Keratinocyte (primary cell): ENCODE measurements at regions not wholly inside any gene's neighbourhood (a gene's known extent, or its start where the extent isn't known, plus 50 kb on each side); places are given as distances from the start of the nearest gene placed in this dataset.

Experiments used
- DNase-seq: peaks from one replicate; pipeline ENCODE4 v3.0.0-alpha.2; 2011; ENCODE audit warnings: low read depth, missing footprints, low spot score
- FAIRE-seq: peaks from 2 replicates; lab custom pipeline; 2011; peaks lifted over from hg19 to GRCh38; lab: Jason Lieb, UNC
- H2AFZ ChIP-seq: 2 replicates; pipeline ENCODE4 v1.6.0; 2012; ENCODE audit warnings: low read length, control low read depth, inconsistent platforms; ENCODE audit not compliant: control insufficient read depth
- H3K27ac ChIP-seq: 2 replicates; pipeline ENCODE4 v1.5.1; 2011; ENCODE audit warnings: low read length; ENCODE audit not compliant: control insufficient read depth, insufficient read depth
- H3K27me3 ChIP-seq: 3 replicates; pipeline ENCODE4 v1.6.0; 2011; ENCODE audit warnings: low read length; ENCODE audit not compliant: control insufficient read depth, insufficient read depth; ENCODE audit errors: extremely low read depth
- H3K36me3 ChIP-seq, 2 experiments: 2 replicates in 1 of 2; 3 replicates in 1 of 2; pipeline ENCODE4 v1.5.1; 2011; ENCODE audit warnings: low read length in 2 of 2, mild to moderate bottlenecking in 1 of 2; ENCODE audit not compliant: control insufficient read depth in 2 of 2, insufficient read depth in 2 of 2; ENCODE audit errors: extremely low read depth in 1 of 2
- H3K4me1 ChIP-seq: 3 replicates; pipeline ENCODE4 v1.5.1; 2011; ENCODE audit warnings: low read length; ENCODE audit not compliant: control insufficient read depth, insufficient read depth; ENCODE audit errors: extremely low read depth
- H3K4me2 ChIP-seq: 3 replicates; pipeline ENCODE4 v1.6.0; 2011; ENCODE audit warnings: low read depth, low read length; ENCODE audit not compliant: control insufficient read depth, insufficient read depth; ENCODE audit errors: extremely low read depth
- H3K4me3 ChIP-seq, 3 experiments: fragments of 200-600 bp in 1 of 3; sonication (generic) in 1 of 3; 2 replicates in 2 of 3; 3 replicates in 1 of 3; pipeline ENCODE4 v1.5.1; 2011 to 2016; ENCODE audit warnings: low read length in 3 of 3, mild to moderate bottlenecking in 3 of 3, control low read depth in 2 of 3, inconsistent platforms in 1 of 3, low read depth in 1 of 3, mixed read lengths in 1 of 3, mixed run types in 1 of 3, moderate library complexity in 1 of 3; ENCODE audit not compliant: control insufficient read depth in 2 of 3, insufficient read depth in 2 of 3; ENCODE audit errors: extremely low read depth in 1 of 3
- H3K79me2 ChIP-seq: 2 replicates; pipeline ENCODE4 v1.6.0; 2012; ENCODE audit warnings: low read length; ENCODE audit not compliant: control insufficient read depth, insufficient read depth
- H3K9ac ChIP-seq: 3 replicates; pipeline ENCODE4 v1.6.0; 2011; ENCODE audit warnings: low read length; ENCODE audit not compliant: control insufficient read depth, insufficient read depth; ENCODE audit errors: extremely low read depth
- H3K9me1 ChIP-seq: 3 replicates; pipeline ENCODE4 v1.6.0; 2011; ENCODE audit warnings: low read length; ENCODE audit not compliant: control insufficient read depth, insufficient read depth; ENCODE audit errors: extremely low read depth
- H3K9me3 ChIP-seq: 2 replicates; pipeline ENCODE4 v1.5.1; 2012; ENCODE audit warnings: low read depth, low read length; ENCODE audit not compliant: control insufficient read depth
- H4K20me1 ChIP-seq: 3 replicates; pipeline ENCODE4 v1.6.0; 2011; ENCODE audit warnings: low read length; ENCODE audit not compliant: control insufficient read depth, insufficient read depth; ENCODE audit errors: extremely low read depth
- CTCF ChIP-seq, 3 experiments: IDR thresholded peaks in 1 of 3; conservative IDR thresholded peaks in 1 of 3; optimal IDR thresholded peaks in 1 of 3; 2 replicates in 2 of 3; 3 replicates in 1 of 3; pipeline versions ENCODE3 to v1.5.1; 2011; ENCODE audit warnings: low read length in 3 of 3, mild to moderate bottlenecking in 3 of 3, moderate library complexity in 2 of 3, control low read depth in 1 of 3, inconsistent platforms in 1 of 3; ENCODE audit not compliant: insufficient read depth in 2 of 3; ENCODE audit errors: extremely low read depth in 1 of 3
- EZH2 ChIP-seq: IDR thresholded peaks from one replicate; pipeline ENCODE4 v1.6.1; 2012; ENCODE audit warnings: inconsistent platforms, mild to moderate bottlenecking, low read length, moderate library complexity
- dilution Hi-C: fragments of 300-500 bp; cut with MboI; formaldehyde crosslinking; loops from one replicate; pipeline ENCODE4 v1.7.0; 2020; ENCODE audit warnings: low sequenced_read_pairs; ENCODE audit not compliant: extremely low pct_ligation_motif_present

DNA sequence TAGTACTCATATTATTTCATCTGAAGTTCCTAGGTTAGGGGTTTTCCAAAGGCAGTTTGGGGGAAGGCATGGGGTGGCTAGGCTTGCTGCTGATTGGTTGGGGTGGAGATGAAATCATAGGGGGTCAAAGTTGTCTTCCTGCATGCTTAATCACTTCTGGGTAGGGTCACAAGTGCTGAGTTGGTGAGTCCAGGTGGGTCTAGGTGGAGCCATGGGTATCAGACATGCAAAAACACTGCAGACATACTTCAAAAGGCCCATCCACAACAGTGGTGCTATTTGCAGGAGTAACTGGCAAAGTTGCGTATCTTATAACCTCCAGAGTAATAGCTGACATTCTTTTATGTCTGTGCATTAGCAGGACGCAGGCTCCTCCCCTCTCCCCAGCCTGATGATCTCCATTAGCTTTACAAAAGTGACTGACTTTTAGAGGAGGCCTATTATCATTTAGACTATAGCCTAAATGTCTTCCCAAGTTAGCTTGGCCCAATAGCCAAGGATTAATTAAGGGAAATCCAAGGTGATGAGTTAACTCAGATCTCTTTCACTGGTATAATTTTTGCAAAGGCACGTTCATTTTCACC, 374.4 kb upstream of the PRMT6 start:
- H3K79me2 ChIP-seq: no peaks in the 10 kb centered on the region
- H2AFZ ChIP-seq: no peak overlapping the region
- H4K20me1 ChIP-seq: no peaks in the 10 kb centered on the region
- H3K9me1 ChIP-seq: no peaks in the 10 kb centered on the region
- H3K27ac ChIP-seq: no peak overlapping the region
- no peaks in the 10 kb centered on the region for H3K36me3 ChIP-seq
- TF ChIP-seq EZH2: no peak
- TF ChIP-seq CTCF (optimal IDR thresholded peaks at IDR 0.05 in 1 of 3, IDR thresholded peaks at IDR 0.05 in 1 of 3, conservative IDR thresholded peaks at IDR 0.05 in 1 of 3; ENCODE audit: extremely low read depth in 1 of 3, insufficient read depth in 2 of 3, low read length in 3 of 3): no peak
- H3K9me3 ChIP-seq: no peaks in the 10 kb centered on the region
- no peak for DNase-seq
- no peak for FAIRE-seq
- dilution Hi-C loops: no loop called here
- no peak overlapping the region for H3K9ac ChIP-seq
- H3K4me3 ChIP-seq: no peak overlapping the region
- H3K4me2 ChIP-seq: no peak overlapping the region
- H3K4me1 ChIP-seq: no peaks in the 10 kb centered on the region
- no peaks in the 10 kb centered on the region for H3K27me3 ChIP-seq

DNA sequence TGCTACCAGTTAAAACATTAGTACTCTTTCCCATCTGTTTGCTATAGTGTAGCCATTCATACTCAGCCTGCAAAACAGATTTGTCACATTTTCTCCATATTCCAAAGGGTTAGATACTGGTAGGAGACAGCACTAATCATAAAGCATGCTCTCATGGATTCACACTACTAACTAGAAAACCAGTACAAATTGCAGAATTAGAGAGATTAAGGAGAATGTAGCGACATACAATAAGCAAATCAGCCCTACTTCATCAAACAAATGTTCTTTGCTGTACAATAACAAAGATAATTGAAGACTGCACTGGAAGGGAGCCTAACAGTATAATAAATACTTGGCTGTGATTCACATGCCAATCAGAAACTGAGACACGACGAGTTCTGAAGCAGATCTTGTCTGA, 368.0 kb upstream of the PRMT6 start:
- Histone ChIP-seq H3K27me3 (no peaks in the 10 kb centered on the region), H3K36me3 (no peaks in the 10 kb centered on the region), H4K20me1 (no peaks in the 10 kb centered on the region), H3K9me3 (no peaks in the 10 kb centered on the region), H3K4me1 (no peaks in the 10 kb centered on the region), H3K27ac (no peak overlapping the region), H3K4me2 (no peak overlapping the region), H3K79me2 (no peaks in the 10 kb centered on the region), H3K9me1 (no peaks in the 10 kb centered on the region), H3K9ac (no peak overlapping the region), H3K4me3 (no peak overlapping the region), H2AFZ (no peak overlapping the region)
- FAIRE-seq (no peak), DNase-seq (no peak)
- dilution Hi-C loops: no loop called here
- TF ChIP-seq CTCF (optimal IDR thresholded peaks at IDR 0.05 in 1 of 3, IDR thresholded peaks at IDR 0.05 in 1 of 3, conservative IDR thresholded peaks at IDR 0.05 in 1 of 3; ENCODE audit: extremely low read depth in 1 of 3, insufficient read depth in 2 of 3, low read length in 3 of 3) (no peak), EZH2 (no peak)
